ENCODE measurements at regions not wholly inside any gene's neighbourhood (a gene's known extent, or its start where the extent isn't known, plus 50 kb on each side); places are given as distances from the start of the nearest gene placed in this dataset.

DNA sequence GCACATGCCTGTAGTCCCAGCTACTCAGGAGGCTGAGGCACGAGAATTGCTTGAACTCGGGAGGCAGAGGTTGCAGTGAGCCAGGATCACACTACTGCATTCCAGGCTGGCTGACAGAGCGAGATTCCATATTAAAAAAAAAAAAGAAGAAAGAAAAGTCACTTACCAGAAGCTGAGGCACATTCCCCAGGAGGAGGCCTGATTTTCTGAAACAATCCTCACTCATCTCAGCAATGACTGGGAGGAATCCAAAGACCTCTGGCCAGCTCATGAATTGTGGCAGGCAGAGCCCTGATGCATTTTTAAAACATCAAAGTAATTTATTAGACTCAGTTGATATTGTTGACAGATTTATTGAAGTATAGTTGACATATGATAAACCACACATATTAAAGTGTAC, 206.3 kb downstream of the FOXO1 start:
- no peak overlapping the region for H3K4me3 ChIP-seq (ENCODE audit: low read depth, low read length)

DNA sequence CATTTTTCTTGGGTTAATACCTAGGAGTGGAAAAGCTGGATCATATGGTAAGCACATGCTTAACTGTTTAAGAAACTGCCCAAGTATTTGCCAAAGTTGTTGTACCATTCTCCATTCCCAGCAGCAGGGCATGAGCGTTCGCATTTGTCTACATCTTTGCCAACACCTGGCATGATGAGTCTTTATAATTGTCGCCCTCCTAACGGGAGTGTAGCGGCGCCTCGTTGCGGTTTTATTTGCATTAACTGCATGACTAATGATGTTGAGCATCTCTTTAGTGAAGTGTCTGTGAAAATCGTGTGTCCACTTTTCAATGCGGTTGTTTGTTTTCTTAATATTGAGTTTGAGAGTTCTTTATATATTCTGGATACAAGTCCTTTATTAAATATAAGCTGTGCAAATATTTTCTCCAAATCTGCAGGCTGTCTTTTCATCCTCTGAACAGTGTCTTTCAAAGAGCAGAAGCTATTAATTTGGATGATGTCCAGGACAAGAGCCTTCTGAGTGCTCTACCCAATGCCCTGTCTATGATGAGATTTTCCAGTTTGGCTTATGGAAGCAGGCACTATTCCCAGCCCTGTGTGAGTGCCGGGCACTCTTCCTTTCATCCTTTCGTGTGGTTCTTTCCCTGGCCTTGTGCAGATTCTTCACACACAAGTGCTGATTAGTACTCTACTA, 202.0 kb downstream of the FOXO1 start:
- H3K4me3 ChIP-seq (ENCODE audit: low read depth, low read length): no peak overlapping the region

DNA sequence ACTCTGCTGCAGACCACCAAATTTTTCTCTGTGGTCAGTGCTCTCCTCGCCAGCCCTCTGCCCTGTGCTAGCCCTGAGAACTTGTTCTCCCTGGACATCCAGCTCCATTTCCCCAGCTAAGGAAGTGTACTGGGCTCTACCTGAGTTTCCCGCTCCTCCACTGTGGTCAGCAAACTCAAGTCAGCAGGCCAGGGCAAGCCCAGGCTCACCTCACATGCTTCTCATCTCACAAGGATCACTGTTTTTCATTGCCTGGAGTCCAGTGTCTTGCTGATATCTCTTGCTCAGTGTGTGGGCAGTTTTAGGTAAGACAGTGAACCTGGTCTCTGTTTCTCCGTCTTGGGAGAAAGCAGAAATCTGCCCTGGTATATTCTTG, 201.4 kb downstream of the FOXO1 start:
- no peak overlapping the region for H3K4me3 ChIP-seq (ENCODE audit: low read depth, low read length)

DNA sequence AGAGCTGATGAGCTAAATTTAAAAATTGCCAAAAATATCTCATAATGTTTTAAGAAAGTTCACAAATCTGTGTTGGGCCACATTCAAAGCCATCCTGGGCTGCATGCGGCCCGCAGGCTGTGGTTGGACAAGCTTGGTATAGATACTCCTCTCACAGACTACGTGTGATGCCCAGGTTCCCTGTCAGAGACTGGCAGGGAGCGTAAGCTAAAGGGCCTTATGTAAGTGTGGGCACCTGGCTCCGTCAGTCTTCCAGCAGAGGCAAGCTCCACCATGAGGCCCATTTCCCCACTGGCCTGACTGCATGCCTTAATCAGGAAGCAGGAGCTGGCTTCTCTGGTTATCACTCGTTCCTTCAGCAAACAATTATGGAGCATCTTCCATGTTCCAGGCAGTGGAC, 200.2 kb downstream of the FOXO1 start:
- H3K4me3 ChIP-seq (ENCODE audit: low read depth, low read length): no peak overlapping the region

DNA sequence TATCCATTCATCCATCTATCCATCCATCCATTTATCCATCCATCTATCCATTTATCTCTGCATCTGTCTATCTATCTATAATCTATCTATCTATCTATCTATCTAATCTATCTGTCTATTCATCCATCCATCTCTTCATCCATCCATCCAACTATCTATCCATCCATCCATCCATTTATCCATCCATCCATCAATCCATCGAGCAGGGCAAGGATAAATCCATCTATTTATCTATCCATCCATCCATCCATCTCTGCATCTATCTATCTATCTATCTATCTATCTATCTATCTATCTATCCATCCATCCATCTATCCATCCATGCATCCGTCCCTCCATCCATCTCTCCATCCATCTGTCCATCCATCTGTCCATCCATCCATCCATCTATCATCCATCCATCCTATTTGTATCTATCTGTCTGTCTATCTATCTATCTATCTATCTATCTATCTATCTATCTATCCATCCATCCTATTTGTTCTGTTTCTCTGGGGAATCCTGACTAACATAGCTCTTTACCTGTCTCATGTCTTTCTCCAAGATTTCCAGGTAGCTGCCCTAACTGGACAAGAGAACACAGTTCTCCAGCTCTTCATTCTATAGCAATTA, 198.1 kb downstream of the FOXO1 start:
- no peak overlapping the region for H3K4me3 ChIP-seq (ENCODE audit: low read depth, low read length)

DNA sequence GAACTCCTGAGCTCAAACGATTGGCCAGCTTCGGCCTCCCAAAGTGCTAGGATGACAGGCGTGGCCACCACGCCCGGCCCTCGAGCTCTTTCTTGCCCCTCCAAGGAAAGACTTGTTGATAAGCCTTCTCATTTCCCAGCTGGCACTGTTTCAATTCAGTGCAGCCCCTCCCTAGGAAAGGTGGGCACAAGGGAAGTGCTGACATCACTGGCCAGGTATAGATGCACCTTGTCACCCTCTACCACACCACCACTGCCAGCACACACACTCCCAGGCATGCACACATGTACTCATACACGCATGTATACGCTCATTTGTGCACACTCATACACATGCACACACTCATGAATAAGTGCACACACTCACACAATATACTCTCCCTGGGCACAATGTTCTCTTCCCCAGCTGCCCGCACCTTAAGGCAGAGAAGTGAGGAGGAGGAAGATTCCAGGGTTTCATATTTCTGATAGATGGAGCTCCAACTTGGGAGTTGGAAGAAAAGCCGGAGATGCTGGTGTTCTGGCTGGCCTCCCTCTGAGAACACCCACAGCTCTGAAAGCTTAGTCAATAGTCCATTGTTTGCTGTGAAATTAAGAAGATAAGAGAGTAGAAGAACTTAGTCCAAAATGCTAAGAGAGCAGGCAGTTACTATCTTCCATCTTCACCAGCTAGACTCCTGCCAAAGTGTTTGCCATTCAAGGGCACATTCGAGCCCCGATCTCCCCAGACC, 196.7 kb downstream of the FOXO1 start:
- H3K4me3 ChIP-seq (ENCODE audit: low read depth, low read length): no peak overlapping the region

DNA sequence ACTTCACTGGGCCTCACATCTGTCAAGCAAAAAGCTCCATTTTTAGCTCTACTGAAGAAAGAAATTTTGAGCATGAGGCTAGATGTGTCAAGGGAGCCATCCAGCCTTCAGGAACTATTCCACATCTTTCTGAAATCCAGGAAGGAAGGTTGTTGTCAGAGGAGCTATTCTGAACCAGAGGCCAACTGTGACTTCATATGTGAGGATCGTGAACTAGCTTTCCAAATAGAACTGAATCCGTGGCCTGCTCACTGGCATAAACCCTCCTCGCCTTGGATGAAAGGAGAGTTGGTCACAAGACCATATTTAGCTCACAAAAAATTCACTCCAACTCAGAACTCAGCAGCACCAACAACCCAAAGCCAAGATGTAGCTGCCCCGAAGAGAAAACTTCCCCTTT, 195.8 kb downstream of the FOXO1 start:
- no peak overlapping the region for H3K4me3 ChIP-seq (ENCODE audit: low read depth, low read length)

DNA sequence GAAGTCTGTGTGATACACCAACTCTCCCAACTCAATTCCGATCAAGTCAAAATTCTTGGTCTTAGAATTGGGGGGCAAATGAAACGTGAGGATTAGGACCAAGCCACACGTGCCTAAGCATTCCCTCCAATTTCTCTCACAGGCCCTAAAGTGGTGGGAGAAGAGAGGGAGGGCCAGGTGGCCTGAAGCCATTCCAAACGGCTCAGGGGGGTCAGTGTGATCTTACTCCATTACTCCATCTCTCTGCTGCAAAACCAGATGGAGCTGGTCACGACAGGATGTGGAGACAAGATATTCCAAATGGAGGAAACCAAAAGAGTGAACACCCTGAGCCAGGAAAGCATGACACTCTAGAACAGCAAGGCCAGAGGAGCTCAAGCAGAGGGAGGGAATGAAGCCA, 195.4 kb downstream of the FOXO1 start:
- no peak overlapping the region for H3K4me3 ChIP-seq (ENCODE audit: low read depth, low read length)

DNA sequence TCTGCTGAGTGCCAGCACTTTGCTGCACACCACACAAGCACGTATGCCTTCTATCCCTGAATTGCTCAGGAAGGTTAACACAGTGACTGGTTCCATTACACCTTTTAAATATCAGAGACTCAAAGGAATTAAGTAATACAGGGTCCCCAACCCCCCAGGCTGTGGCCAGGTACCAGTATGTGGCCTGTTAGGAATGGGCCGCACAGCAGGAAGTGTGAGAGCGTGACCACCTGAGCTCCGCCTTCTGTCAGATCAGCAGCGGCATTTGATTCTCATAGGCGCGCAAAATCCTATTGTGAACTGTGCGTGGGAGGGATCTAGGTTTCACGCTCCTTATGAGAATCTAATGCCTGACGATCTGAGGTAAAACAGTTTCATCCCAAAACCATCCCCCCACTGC, 194.5 kb downstream of the FOXO1 start:
- H3K4me3 ChIP-seq (ENCODE audit: low read depth, low read length): no peak overlapping the region

DNA sequence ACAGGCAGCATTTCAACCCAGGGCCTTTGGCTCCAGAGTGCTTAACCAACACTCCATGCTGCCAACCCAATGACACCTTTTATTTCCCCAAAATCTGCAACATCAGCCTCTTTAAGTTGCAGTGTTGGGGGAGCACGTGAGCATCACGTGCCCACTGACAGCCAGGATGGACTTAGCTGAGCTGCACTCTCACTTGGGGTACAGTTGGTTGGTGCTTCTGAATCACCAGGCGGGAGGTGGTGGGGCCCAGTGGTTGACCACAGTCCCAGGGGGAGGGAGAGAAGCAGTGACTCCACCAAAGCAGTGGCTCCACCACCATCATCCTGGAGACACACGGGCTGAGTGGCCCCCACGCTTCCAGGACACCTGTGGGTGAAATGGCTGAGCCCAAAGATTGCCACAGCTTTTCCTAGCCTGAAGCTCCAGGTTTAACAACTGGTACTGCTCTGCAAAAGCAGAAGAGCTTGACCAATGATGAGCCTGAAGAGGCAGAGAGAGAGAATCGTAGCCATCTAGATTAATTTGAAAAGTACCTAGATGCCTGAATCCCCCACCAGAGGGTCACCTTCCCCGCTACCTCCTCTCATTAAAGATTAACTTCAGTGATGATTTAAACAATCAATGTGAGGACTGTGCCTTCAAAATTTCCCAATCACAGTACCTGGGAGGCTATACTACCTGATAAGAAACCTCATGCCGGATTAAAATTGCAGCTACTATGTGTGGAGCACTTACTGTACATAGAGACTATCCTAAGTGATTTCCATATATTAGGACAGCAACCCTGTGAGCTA, 193.8 kb downstream of the FOXO1 start:
- H3K4me3 ChIP-seq (ENCODE audit: low read depth, low read length): no peak overlapping the region

DNA sequence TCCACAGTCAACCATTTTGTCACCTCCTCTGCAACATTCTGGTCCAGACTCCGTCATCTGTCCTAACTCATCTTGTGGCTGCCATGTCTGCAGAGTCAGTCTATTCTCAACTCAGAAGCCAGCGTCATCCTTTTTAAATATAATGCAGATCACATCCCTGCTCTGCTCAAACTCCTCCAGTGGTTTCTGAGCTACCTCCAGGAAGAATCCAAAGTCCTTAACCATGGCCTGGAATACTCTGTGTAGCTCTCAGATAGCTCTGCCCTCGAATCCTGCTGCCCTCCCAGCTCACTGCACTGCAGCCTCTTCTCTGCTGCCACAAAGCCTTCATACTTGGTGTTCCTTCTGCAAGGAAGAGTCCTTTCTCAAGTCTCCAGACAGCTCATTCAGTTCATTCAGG, 190.8 kb downstream of the FOXO1 start:
- H3K4me3 ChIP-seq (ENCODE audit: low read depth, low read length): no peak overlapping the region

DNA sequence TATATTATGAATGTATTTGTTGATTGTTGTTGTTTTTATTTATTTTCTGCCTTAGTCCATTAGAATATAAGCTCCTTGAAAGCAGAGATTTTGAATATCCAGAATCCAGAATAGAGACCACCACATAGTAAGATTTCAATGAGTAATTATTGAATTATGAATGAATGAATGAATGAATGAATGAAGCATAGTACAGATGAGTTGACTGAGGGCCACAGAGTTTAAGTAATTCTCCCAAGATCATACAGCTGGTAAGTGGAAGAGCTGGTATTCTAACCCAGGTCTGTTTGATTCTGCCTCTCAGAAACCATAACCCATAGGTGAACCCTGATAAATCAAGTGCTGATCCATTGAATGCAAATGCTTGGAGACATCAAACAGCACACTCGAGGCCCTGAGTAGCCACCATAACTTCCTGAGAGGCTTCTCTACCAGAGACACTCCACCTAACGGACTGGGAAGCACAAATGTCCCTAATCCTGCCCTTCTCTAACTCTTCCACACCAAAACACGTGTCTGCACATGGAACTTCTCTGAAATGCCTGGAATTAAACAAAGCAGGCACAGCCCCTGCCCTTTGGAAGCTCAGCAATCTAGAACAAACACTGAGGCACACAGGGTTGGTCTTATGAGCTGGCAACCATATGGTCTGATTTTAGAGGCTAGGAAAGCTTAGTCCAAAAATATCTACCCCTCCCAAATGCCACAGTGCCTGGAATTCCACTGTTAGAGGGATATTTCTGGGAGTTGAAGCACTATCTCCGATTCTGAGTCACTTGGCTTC, 190.1 kb downstream of the FOXO1 start:
- H3K4me3 ChIP-seq (ENCODE audit: low read depth, low read length): no peak overlapping the region

DNA sequence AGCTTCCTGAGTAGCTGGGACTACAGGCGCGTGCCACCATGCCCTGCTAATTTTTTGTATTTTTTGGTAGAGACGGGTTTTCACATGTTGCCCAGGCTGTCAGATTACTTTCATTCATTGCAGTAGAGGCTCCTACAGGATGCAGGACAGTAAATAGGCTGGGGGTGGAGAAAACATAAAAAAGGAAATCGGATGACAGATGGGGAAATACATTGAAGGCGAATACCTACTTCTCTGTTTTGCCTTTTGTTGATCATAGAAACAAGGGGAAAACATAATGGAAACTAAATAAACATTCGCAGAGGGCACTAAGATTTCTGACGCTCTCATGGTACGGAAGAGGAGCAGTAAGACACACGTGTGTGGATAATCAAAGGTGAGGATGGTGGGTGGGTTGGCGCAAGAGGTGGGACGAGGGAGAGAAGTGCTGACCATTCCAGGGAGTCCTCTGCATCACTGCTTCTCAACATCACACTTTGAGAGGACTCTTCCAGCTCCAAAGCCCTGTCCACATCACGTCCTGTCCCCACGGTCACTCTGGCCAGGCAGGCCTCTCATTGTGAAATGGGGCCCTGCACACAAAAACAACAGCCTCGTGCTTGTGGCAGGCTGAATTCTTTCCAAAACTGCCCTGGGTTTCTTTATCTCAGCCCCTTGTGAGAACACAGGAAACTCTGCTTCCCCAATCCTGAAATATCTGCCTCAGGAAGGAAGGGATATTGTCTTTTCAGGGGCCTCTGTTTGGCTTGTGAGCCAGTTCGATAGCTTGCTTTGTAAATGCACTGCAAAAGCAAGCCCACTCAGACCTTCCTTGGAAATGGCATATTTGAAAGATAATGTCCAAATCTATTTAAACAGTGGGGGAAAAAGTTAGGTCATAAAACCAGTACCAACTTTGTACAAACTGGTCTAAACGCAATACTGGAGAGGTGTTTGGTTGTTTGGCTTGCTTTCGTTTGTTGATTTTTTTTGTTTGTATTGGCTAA, 188.5 kb downstream of the FOXO1 start:
- H3K4me3 ChIP-seq (ENCODE audit: low read depth, low read length): no peak overlapping the region

DNA sequence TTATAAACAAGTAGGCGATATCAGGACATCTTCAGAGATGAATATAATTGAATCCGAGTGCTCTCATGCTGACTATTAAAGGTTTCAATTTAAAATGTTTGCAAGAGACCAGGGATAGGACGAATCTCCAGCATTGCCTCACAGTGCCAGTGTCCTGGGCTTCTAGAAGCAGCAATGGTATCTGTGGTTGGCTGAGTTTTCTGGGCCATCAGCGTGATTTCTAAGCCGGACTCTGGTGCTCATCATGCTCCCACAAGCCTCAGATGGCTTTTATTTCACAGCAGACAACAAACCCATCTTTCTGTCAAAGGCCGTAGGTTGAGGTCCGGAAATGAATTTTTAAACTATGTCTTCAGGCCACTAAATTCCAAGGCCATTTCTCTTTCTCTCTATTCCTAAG, 187.7 kb downstream of the FOXO1 start:
- H3K4me3 ChIP-seq (ENCODE audit: low read depth, low read length): no peak overlapping the region

DNA sequence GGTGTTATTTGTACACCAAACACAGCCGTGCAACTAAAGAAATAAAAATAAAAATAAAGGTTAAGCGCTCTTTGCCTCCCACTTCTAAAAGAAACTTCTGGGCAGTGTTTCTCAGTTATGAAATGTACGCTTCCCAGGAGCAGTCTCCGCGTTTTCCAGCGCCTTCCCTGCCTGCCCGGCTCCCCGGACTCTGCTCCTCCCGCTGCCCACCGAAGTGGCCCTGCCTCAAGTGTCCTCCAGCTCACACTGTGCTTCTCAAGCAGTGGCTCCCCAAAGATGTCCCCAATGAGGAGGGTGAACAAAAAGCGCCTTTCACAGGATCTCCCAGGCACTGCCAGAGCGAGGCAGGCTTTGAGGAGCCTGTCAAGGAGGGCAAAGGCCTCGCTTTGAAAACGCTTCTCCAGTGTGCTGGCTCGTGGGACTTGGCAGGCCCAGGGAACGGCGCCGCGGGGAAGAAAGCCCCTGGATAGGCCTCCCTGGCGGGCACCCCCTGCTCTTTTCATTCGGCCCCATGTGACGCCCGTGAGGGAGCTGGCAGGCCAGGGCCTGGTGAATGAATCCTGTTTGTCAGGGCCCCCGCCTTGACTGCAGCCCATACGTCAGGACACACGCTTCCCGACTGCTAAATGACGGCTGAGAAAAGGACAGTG, 187.1 kb downstream of the FOXO1 start:
- no peak overlapping the region for H3K4me3 ChIP-seq (ENCODE audit: low read depth, low read length)

DNA sequence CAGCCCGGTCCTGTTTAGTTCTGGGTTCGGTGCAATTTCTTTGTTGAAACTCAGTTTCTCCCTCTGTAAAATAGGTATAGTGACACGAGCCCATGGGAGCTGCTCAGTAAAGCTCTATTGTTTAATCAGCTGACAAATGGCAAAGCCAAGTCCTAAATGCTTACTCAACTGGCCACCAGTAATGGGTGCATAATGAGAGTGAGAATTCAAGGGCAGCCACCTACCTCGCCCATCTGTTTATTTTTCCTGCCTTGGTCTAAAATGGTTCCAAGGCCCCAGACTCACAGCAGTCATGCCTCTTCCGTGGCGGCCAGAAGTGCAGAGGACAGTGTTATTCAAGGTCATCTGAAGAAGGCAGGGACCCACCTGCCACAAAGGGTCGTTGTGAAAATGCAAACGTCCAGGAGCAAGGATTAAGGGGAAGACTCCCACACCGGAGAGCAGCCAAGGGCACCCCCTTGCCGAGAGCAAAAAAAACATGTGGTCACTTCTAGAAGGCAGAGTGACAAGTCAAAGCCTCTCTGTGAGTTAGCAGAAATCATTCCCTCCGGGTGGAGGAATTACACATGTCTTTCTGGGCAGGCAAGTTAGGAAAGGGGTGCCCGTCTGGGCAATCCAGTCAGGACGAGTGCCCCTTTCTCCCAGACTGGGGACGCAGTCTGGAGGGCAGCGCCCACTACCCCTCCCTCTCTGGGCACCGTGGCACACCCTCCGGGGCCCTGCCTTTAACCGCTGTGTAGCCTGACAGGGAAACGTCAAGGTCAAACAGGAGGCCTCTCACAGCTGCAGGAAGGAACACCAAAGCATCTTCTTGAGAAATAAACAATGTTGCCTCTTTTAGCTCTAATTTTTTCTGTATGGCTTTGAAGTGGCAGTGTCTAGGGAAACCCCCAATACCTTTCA, 186.2 kb downstream of the FOXO1 start:
- no peak overlapping the region for H3K4me3 ChIP-seq (ENCODE audit: low read depth, low read length)

DNA sequence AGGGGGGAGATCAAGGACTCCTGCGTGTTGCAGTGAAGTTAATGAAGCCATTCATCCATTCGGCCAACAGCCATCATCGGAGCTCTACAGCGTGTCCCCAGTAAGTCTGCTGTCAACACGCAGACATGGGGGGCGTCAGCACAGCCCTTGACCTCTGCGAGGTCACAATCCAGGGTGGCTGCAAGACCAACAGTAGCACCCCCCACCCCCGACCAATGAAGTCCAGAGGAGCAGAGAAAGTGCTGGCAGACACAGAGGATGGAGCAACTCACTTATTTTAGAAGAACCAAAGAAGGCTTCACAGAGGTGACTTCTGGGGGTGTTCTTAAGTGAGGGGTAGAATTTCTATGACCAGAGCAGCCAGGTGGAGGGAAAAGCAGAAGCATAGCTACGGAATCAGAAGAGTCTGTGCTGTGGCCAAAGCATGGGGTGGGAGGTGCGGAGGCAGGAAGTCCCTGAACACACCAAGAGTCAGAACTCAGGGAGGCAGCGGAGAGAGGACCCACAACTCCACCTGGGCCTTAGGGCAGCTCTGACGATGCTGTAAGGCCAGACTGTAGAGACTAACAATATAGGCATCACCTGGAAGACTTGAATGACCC, 185.4 kb downstream of the FOXO1 start:
- H3K4me3 ChIP-seq (ENCODE audit: low read depth, low read length): no peak overlapping the region

DNA sequence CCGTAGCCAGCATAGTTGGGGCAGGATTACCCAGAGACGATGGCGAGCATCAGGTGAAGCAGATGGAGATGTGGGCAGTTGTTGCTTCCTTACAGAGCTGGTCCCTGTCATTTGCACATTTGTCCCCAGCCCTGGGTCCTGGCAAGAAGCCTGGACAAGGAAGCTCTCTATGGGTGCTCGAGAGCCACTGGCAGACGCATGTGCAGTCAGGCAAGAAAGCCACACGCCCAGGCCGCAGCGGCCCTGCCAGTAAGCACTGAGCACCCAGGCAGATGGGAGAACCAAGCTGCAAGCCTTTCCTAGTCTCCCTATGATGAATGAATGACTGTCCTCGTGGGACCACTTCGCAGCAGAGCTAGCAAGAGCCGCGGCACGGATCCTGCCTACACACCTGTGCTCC, 182.8 kb downstream of the FOXO1 start:
- H3K4me3 ChIP-seq (ENCODE audit: low read depth, low read length): no peak overlapping the region

Measured in iPS-11a (cell line).